Sigmoid colon (tissue), 6 donors: ENCODE measurements at regions not wholly inside any gene's neighbourhood (a gene's known extent, or its start where the extent isn't known, plus 50 kb on each side); places are given as distances from the start of the nearest gene placed in this dataset.

Experiments used
- DNase-seq: peaks from one replicate; pipeline ENCODE4 v3.0.0-alpha.2; 2019
- H3K27ac ChIP-seq, 4 donors: fragments of 200-600 bp; sonication (generic); one replicate each; pipeline ENCODE4 v1.5.1; 2016 to 2019; ENCODE audit warnings: mild to moderate bottlenecking in 1 of 4
- H3K27me3 ChIP-seq, 3 donors: fragments of 200-600 bp; sonication (generic); one replicate each; pipeline ENCODE4 v1.5.1; 2019; ENCODE audit warnings: mild to moderate bottlenecking in 1 of 3
- H3K36me3 ChIP-seq, 4 donors: fragments of 200-600 bp; sonication (generic); one replicate each; pipeline ENCODE4 v1.5.1; 2016 to 2019
- H3K4me1 ChIP-seq, 4 donors: fragments of 200-600 bp; sonication (generic); one replicate each; pipeline ENCODE4 v1.5.1; 2017 to 2019
- H3K4me3 ChIP-seq, 4 donors: fragments of 200-600 bp; sonication (generic); one replicate each; pipeline ENCODE4 v1.5.1; 2017 to 2019; ENCODE audit warnings: mild to moderate bottlenecking in 2 of 4, moderate library complexity in 1 of 4
- H3K9me3 ChIP-seq, 4 donors: fragments of 200-600 bp in 3 of 4; sonication (generic) in 3 of 4; one replicate each; pipeline versions ENCODE4 v1.5.1 to v1.6.1; 2013 to 2019
- EP300 ChIP-seq, 4 donors: sonication (generic); formaldehyde crosslinking; IDR thresholded peaks; one replicate each; pipeline ENCODE4 v1.6.1; 2017; ENCODE audit warnings: antibody characterized with exemption in 4 of 4
- POLR2A ChIP-seq, 2 donors: fragments of 450-650 bp; IDR thresholded peaks; one replicate each; pipeline ENCODE4 v1.6.1; 2016; ENCODE audit warnings: antibody characterized with exemption in 2 of 2, mild to moderate bottlenecking in 2 of 2, moderate library complexity in 2 of 2
- POLR2AphosphoS5 ChIP-seq, 4 donors: sonication (generic); formaldehyde crosslinking; IDR thresholded peaks; one replicate each; pipeline ENCODE4 v1.6.1; 2017; ENCODE audit warnings: antibody characterized with exemption in 4 of 4
- WGBS, 2 donors: extraction: QIAGEN DNeasy Blood & Tissue Kit; methylation state at CpG; one replicate each; pipeline ENCODE4 v1.1.7; 2013; 5-methylcytosine and 5-hydroxymethylcytosine counted together
- intact Hi-C: fragments of 100-400 bp; cut with DNase I; formaldehyde crosslinking; loops from one replicate; pipeline ENCODE4 v1.15.1; 2023
- TF ChIP-seq, protein P1 (sequence below), 4 experiments: fragments of 450-650 bp in 3 of 4; fragments of 200-600 bp in 1 of 4; IDR thresholded peaks; one replicate each; pipeline ENCODE4 v1.5.1; 2016 to 2019; ENCODE audit warnings: antibody characterized with exemption in 4 of 4, mild to moderate bottlenecking in 3 of 4, moderate library complexity in 2 of 4
- donor health status: healthy with polysubstance abuse.
- donor health status: healthy.

DNA sequence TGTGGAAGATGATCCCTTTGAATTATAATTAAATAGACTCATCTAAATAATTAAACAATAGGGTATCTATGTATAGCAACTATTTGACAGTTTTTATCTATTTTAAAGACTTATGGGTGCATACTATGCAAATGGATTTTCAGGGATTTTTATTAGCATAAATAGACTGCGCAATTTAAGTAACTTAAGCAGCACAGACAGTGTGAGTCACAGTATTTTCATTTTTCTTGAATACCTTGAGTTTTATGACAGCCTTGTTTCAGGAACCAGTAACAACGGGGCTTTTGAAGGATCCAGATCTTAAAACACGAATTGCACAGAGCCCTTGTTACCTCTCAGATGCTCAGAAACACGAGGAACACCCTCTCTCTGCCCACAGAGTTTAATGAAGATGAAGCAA, 175.5 kb upstream of the CD96 start:
- TF ChIP-seq, protein P1, sequence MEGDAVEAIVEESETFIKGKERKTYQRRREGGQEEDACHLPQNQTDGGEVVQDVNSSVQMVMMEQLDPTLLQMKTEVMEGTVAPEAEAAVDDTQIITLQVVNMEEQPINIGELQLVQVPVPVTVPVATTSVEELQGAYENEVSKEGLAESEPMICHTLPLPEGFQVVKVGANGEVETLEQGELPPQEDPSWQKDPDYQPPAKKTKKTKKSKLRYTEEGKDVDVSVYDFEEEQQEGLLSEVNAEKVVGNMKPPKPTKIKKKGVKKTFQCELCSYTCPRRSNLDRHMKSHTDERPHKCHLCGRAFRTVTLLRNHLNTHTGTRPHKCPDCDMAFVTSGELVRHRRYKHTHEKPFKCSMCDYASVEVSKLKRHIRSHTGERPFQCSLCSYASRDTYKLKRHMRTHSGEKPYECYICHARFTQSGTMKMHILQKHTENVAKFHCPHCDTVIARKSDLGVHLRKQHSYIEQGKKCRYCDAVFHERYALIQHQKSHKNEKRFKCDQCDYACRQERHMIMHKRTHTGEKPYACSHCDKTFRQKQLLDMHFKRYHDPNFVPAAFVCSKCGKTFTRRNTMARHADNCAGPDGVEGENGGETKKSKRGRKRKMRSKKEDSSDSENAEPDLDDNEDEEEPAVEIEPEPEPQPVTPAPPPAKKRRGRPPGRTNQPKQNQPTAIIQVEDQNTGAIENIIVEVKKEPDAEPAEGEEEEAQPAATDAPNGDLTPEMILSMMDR (IDR thresholded peaks at IDR 0.05), result no peak
- TF ChIP-seq EP300 (IDR thresholded peaks at IDR 0.05) (no peak), POLR2A (IDR thresholded peaks at IDR 0.05) (no peak), POLR2AphosphoS5 (IDR thresholded peaks at IDR 0.05) (no peak)
- Histone ChIP-seq H3K9me3 (peaks cover 0 to 1% (median under 1%) of the 10 kb centered on the region in 4 donors), H3K4me3 (no peak overlapping the region), H3K36me3 (no peaks in the 10 kb centered on the region), H3K27ac (no peak overlapping the region), H3K4me1 (peaks cover 0 to 10% (median 8%) of the 10 kb centered on the region in 4 donors), H3K27me3 (no peaks in the 10 kb centered on the region)
- no peak for DNase-seq
- intact Hi-C loops, result no loop called here
- 46 to 66% methylated on average over 4 of the region's 4 CpGs for WGBS, 2 donors

DNA sequence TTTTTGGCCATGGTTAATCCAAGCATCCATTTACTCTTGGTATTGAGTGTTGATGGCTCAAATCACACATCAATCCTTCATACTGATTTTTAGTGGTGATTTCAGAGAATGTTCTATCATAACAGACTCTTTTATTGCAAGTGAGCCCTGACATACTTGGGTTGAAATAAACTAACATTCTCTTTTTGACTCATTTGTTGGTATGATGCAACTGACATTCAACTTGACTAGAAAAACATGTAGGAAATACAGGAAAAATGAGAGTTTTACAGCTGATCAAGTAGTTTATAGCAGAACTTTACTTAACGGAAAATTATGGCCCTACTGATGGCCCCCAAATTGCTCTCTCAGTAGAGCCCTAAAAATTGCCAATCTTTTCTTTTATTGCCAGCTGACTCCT, 173.9 kb upstream of the CD96 start:
- Histone ChIP-seq H3K27ac (no peak overlapping the region), H3K36me3 (no peaks in the 10 kb centered on the region), H3K4me3 (no peak overlapping the region), H3K27me3 (no peaks in the 10 kb centered on the region), H3K9me3 (peaks cover 0 to 7% (median 4%) of the 10 kb centered on the region in 4 donors), H3K4me1 (peaks cover 0 to 1% (median 0%) of the 10 kb centered on the region in 4 donors)
- DNase-seq, result no peak
- WGBS, 2 donors, result 92 to 93% methylated on average over 1 of the region's 1 CpG
- TF ChIP-seq EP300 (IDR thresholded peaks at IDR 0.05) (no peak), POLR2A (IDR thresholded peaks at IDR 0.05) (no peak), POLR2AphosphoS5 (IDR thresholded peaks at IDR 0.05) (no peak)
- TF ChIP-seq, protein P1 (IDR thresholded peaks at IDR 0.05), result no peak
- intact Hi-C loops, result no loop called here

DNA sequence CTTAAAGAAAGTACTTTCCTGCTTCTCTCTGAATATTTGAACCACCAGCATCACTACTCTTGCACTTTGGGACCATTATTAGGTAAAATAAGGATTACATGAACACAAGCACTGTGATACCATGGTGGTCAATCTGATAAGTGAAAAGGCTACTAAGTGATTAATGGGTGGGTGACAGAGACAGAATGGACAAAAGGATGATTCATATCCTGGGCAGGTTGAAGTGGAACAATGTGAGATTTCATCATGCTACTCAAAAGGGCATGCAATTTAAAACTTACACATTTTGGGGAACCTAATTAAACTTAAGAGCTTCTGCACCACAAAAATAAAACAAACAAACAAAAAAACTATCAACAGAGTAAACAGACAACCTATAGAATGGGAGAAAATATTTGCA, 172.0 kb upstream of the CD96 start:
- no peak overlapping the region for H3K4me3 ChIP-seq
- DNase-seq, result no peak
- TF ChIP-seq EP300 (IDR thresholded peaks at IDR 0.05) (no peak), POLR2AphosphoS5 (IDR thresholded peaks at IDR 0.05) (no peak), POLR2A (IDR thresholded peaks at IDR 0.05) (no peak)
- TF ChIP-seq, protein P1 (IDR thresholded peaks at IDR 0.05), result no peak
- no peaks in the 10 kb centered on the region for H3K27me3 ChIP-seq
- no peaks in the 10 kb centered on the region for H3K36me3 ChIP-seq
- no peak overlapping the region for H3K27ac ChIP-seq
- intact Hi-C loops, result no loop called here
- H3K9me3 ChIP-seq, result peaks cover 0 to 7% (median 4%) of the 10 kb centered on the region in 4 donors
- H3K4me1 ChIP-seq, result no peaks in the 10 kb centered on the region

DNA sequence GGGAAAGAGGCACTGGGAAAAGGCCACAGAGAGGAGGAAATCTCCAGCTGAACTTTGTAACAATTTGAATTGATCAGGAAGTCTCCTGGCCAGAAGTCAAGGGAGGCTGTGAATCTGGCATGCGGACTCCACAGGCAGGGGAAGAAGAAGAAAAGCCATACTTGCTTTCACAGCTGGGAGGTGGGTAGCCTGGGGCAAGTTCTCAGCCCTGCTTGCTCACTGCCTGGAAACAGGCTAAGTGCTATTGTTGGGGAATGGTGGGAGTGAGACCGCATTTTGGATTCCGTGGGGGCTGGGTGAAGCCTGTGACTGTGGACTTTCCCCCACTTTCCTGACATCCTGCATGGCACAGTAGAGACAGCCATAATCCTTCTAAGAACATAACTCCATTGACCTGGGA, 168.8 kb upstream of the CD96 start:
- no peaks in the 10 kb centered on the region for H3K27me3 ChIP-seq
- H3K4me3 ChIP-seq, result no peak overlapping the region
- intact Hi-C loops, result no loop called here
- 96 to 98% methylated on average over 3 of the region's 3 CpGs for WGBS, 2 donors
- peaks cover 0 to 8% (median 5%) of the 10 kb centered on the region in 4 donors for H3K9me3 ChIP-seq
- no peaks in the 10 kb centered on the region for H3K36me3 ChIP-seq
- H3K4me1 ChIP-seq, result no peaks in the 10 kb centered on the region
- TF ChIP-seq, protein P1 (IDR thresholded peaks at IDR 0.05), result no peak
- no peak for TF ChIP-seq EP300 (IDR thresholded peaks at IDR 0.05)
- TF ChIP-seq POLR2A (IDR thresholded peaks at IDR 0.05), result no peak
- no peak for TF ChIP-seq POLR2AphosphoS5 (IDR thresholded peaks at IDR 0.05)
- no peak overlapping the region for H3K27ac ChIP-seq
- no peak for DNase-seq

DNA sequence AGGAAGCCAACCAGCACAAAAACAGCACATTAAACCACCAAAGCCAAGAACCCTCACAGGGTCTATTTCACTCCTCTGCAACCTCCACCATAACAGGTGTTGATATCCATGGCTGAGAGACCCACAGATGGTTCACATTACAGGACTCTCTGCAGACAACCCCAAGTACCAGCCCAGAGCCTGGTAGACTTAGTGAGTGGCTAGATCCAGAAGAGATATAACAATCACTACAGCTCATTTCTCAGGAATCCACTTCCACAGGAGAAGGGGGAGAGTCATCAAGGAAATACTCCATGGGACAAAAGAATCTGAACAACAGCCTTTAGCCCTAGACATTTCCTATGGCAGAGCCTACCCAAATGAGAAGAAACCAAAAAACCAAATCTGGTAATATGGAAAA, 168.1 kb upstream of the CD96 start:
- no peaks in the 10 kb centered on the region for H3K27me3 ChIP-seq
- intact Hi-C loops, result no loop called here
- no peak overlapping the region for H3K4me3 ChIP-seq
- H3K36me3 ChIP-seq, result no peaks in the 10 kb centered on the region
- no peaks in the 10 kb centered on the region for H3K4me1 ChIP-seq
- DNase-seq, result no peak
- H3K9me3 ChIP-seq, result peaks cover 0 to 8% (median 5%) of the 10 kb centered on the region in 4 donors
- no peak for TF ChIP-seq POLR2A (IDR thresholded peaks at IDR 0.05)
- TF ChIP-seq, protein P1 (IDR thresholded peaks at IDR 0.05), result no peak
- H3K27ac ChIP-seq, result no peak overlapping the region
